RWPE2 (cell line): ENCODE measurements at regions not wholly inside any gene's neighbourhood (a gene's known extent, or its start where the extent isn't known, plus 50 kb on each side); places are given as distances from the start of the nearest gene placed in this dataset.

Source experiments
- ATAC-seq: fragments of 200-7000 bp; cut with Tn5 transposase; 3 replicates; pipeline ENCODE4 v1.9.1; 2021; ENCODE audit warnings: low read depth
- DNase-seq: peaks from one replicate; pipeline ENCODE4 v3.0.0-alpha.2; 2020; ENCODE audit warnings: low spot score
- H3K27ac ChIP-seq: fragments of 450-650 bp; 2 replicates; pipeline ENCODE4 v1.5.1; 2017; ENCODE audit warnings: mild to moderate bottlenecking; ENCODE audit not compliant: poor library complexity, severe bottlenecking
- H3K27me3 ChIP-seq: fragments of 250-450 bp; sonication (Bioruptor Pico); 2 replicates; pipeline ENCODE4 v1.5.1; 2021; ENCODE audit warnings: mild to moderate bottlenecking, moderate library complexity; ENCODE audit not compliant: insufficient read depth, poor library complexity, severe bottlenecking
- H3K36me3 ChIP-seq: fragments of 250-450 bp; sonication (Bioruptor Pico); 2 replicates; pipeline ENCODE4 v1.5.1; 2020; ENCODE audit warnings: low read depth, mild to moderate bottlenecking, moderate library complexity
- H3K4me1 ChIP-seq: fragments of 250-450 bp; sonication (Bioruptor Pico); 2 replicates; pipeline ENCODE4 v1.5.1; 2021; ENCODE audit warnings: mild to moderate bottlenecking, moderate library complexity; ENCODE audit not compliant: insufficient read depth, poor library complexity, severe bottlenecking
- H3K4me3 ChIP-seq: fragments of 250-450 bp; sonication (Bioruptor Pico); 2 replicates; pipeline ENCODE4 v1.5.1; 2021; ENCODE audit warnings: mild to moderate bottlenecking, moderate library complexity; ENCODE audit not compliant: severe bottlenecking
- H3K9me3 ChIP-seq: fragments of 250-450 bp; sonication (Bioruptor Pico); 2 replicates; pipeline ENCODE4 v1.5.1; 2021; ENCODE audit warnings: mild to moderate bottlenecking, moderate library complexity; ENCODE audit not compliant: severe bottlenecking
- TF ChIP-seq, protein P1 (sequence below): fragments of 450-650 bp; IDR thresholded peaks from one replicate; pipeline ENCODE4 v1.5.1; 2017; ENCODE audit warnings: mild to moderate bottlenecking, moderate library complexity; ENCODE audit not compliant: poor library complexity, severe bottlenecking

DNA sequence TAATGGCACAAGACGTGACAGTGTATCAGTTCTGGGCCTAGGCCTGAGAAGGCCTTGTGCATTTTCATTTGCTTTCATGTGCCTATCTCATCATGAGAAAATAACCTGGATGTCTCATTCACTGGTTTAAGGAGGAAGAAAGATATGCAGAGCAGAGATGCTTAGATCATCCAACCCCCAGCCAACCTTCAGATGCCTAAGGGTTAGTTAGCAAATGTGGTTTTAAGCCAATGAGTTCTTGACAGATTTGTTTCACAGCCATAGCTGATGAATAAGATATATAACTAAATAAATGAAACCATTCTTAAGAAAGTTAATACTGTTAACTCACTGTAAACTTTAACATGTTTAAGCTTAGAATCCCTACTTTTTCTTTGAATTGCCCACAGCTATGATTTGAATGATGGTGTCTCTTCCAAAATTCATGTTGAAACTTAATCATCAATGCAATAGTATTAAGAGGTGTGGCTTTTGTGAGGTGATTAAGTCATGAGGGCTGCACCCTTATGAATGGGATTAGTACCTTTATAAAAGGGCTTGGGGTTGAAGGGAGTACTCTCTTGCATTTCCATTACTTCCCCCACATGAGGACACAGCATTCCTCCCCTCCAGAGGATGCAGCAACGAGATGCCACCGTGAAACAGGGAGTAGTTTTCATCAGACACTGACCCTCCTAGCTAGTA, 324.6 kb upstream of the TBC1D5 start:
- no peak overlapping the region for H3K4me3 ChIP-seq
- no peaks in the 10 kb centered on the region for H3K9me3 ChIP-seq
- ATAC-seq (no peak), DNase-seq (no peak)
- H3K27ac ChIP-seq, result no peak overlapping the region
- TF ChIP-seq, protein P1, sequence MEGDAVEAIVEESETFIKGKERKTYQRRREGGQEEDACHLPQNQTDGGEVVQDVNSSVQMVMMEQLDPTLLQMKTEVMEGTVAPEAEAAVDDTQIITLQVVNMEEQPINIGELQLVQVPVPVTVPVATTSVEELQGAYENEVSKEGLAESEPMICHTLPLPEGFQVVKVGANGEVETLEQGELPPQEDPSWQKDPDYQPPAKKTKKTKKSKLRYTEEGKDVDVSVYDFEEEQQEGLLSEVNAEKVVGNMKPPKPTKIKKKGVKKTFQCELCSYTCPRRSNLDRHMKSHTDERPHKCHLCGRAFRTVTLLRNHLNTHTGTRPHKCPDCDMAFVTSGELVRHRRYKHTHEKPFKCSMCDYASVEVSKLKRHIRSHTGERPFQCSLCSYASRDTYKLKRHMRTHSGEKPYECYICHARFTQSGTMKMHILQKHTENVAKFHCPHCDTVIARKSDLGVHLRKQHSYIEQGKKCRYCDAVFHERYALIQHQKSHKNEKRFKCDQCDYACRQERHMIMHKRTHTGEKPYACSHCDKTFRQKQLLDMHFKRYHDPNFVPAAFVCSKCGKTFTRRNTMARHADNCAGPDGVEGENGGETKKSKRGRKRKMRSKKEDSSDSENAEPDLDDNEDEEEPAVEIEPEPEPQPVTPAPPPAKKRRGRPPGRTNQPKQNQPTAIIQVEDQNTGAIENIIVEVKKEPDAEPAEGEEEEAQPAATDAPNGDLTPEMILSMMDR, result no peak
- no peaks in the 10 kb centered on the region for H3K36me3 ChIP-seq
- peaks cover 6% of the 10 kb centered on the region for H3K4me1 ChIP-seq
- H3K27me3 ChIP-seq, result no peaks in the 10 kb centered on the region

DNA sequence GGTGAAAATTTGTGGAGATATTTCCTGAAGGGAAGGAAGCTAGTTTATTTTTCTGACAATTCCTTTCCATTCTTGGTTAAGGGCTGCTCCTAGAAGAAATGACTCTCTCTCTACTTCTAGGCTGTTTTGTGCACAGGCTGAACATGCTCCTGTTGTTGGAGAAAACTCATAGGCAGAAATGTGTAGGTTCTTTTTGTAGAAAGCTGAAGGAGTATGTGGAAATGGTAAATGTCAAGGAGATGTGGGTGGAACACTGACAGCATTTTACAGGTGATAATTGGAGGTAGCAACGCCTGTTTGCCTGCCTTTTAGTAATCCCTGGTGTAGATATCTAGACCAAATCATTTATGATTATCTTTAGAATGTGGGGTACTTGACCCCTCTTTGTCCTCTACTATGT, 322.2 kb upstream of the TBC1D5 start:
- no peak overlapping the region for H3K27ac ChIP-seq
- DNase-seq, result no peak
- no peaks in the 10 kb centered on the region for H3K9me3 ChIP-seq
- no peaks in the 10 kb centered on the region for H3K36me3 ChIP-seq
- no peaks in the 10 kb centered on the region for H3K27me3 ChIP-seq
- no peak overlapping the region for H3K4me3 ChIP-seq
- TF ChIP-seq, protein P1, result no peak
- peaks cover 7% of the 10 kb centered on the region for H3K4me1 ChIP-seq
- ATAC-seq, result no peak

DNA sequence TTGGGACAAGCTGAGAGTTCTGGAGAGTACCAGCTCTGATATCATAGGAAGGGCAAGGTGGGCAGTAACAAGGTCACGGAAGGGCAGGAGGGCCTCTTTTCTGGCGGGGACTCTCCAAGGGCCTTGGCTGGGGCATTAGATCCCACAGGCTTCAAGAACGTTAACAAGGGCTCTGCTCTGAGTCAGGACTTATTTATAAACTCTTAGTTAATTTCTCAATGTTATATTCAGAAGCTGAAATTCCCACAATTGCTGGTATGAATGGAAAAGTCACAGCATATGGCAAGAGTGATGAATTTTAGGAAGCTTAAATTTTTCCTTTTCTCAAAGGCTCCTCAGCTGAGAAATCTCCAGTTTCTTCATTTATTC, 320.2 kb upstream of the TBC1D5 start:
- Histone ChIP-seq H3K27ac (no peak overlapping the region), H3K4me1 (peaks cover 7% of the 10 kb centered on the region), H3K27me3 (no peaks in the 10 kb centered on the region), H3K36me3 (no peaks in the 10 kb centered on the region), H3K4me3 (no peak overlapping the region), H3K9me3 (no peaks in the 10 kb centered on the region)
- TF ChIP-seq, protein P1, result no peak
- DNase-seq (no peak), ATAC-seq (no peak)

DNA sequence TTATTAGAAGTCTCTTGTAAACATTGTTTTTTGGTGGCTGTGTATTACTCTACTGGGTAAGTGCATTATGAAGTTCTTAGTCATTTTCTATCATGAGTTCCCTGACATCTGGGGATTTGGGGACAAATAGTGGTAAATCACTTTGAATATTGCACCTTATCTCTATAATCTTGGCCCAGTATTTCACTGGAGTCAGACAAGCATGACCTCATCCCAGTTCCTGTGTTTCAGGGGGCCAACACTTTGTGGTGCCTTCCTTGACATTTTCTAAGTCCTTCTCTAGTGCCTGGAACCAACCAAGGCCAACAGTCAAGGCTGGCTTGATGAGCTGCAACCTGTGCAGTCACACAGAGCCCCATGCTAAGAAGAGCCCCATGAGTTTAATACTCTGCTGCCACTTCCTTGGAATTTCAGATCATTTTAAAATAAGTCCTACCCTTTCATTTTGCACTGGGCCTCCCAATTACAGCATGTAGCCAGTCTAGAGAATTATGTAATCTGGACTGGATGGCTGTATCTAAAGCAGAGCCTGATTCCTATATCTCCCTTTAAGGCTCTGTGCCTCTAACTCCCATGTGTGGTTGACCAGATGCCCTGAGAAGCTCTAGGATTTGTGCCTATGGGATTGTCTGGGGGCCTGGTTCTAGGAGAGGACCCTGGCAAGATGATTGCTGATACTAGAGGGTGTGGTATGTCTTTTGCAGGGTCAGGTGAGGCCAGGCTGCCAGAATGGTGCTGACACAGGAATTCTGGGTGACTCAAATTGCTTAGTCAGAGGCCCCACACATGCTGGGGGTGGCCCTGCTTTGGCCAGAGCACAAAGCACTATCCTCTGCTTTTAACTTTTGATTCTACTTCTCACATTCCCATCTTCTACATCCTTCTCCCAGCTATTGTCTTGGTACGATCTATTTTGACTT, 319.6 kb upstream of the TBC1D5 start:
- Histone ChIP-seq H3K36me3 (no peaks in the 10 kb centered on the region), H3K4me1 (peaks cover 7% of the 10 kb centered on the region), H3K27me3 (no peaks in the 10 kb centered on the region), H3K27ac (no peak overlapping the region), H3K9me3 (no peaks in the 10 kb centered on the region), H3K4me3 (no peak overlapping the region)
- TF ChIP-seq, protein P1, result no peak
- ATAC-seq (peak; percentile 86), DNase-seq (peak; percentile 55)

DNA sequence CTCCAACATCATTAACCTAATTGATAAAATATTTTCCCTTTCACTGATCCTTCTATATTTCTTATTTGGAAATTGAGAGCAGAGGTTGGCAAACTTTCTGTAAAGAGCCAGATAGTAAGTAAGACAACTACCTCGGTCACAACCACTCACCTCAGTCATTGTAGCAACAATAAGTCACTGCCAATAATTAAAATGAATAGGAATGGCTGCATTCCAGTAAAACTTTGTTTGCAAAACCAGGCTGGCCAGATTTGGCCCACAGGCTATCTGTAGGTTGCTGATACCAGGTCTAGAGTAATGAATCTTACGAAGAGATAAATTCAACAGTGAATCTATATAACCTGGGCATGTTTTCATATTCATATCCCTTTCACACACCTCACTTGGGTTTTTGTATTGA, 316.2 kb upstream of the TBC1D5 start:
- H3K9me3 ChIP-seq, result no peaks in the 10 kb centered on the region
- no peaks in the 10 kb centered on the region for H3K36me3 ChIP-seq
- no peak for ATAC-seq
- TF ChIP-seq, protein P1, result no peak
- no peaks in the 10 kb centered on the region for H3K27me3 ChIP-seq
- no peak overlapping the region for H3K4me3 ChIP-seq
- no peak for DNase-seq
- H3K4me1 ChIP-seq, result peaks cover 7% of the 10 kb centered on the region
- no peak overlapping the region for H3K27ac ChIP-seq
